ENCODE measurements at regions not wholly inside any gene's neighbourhood (a gene's known extent, or its start where the extent isn't known, plus 50 kb on each side); places are given as distances from the start of the nearest gene placed in this dataset.

- Histone ChIP-seq H3K36me3 (ENCODE audit: insufficient read depth, low read length) (no peaks in the 10 kb centered on the region), H3K4me1 (ENCODE audit: insufficient read depth, low read length, poor library complexity, severe bottlenecking) (no peaks in the 10 kb centered on the region), H3K4me3 (ENCODE audit: low read depth, low read length, poor library complexity, severe bottlenecking) (no peak overlapping the region), H3K4me2 (ENCODE audit: low read length) (no peak overlapping the region), H4K20me1 (ENCODE audit: insufficient read depth, low read length) (no peaks in the 10 kb centered on the region), H3K27ac (ENCODE audit: low read depth, low read length, poor library complexity, severe bottlenecking) (no peak overlapping the region), H3K9me3 (ENCODE audit: low read length) (no peaks in the 10 kb centered on the region), H3K9me2 (ENCODE audit: insufficient read depth, low read length) (no peaks in the 10 kb centered on the region), H3K79me2 (ENCODE audit: insufficient read depth, low read depth, low read length) (no peaks in the 10 kb centered on the region), H2AFZ (ENCODE audit: low read length) (no peak overlapping the region)
- TF ChIP-seq, protein P1, sequence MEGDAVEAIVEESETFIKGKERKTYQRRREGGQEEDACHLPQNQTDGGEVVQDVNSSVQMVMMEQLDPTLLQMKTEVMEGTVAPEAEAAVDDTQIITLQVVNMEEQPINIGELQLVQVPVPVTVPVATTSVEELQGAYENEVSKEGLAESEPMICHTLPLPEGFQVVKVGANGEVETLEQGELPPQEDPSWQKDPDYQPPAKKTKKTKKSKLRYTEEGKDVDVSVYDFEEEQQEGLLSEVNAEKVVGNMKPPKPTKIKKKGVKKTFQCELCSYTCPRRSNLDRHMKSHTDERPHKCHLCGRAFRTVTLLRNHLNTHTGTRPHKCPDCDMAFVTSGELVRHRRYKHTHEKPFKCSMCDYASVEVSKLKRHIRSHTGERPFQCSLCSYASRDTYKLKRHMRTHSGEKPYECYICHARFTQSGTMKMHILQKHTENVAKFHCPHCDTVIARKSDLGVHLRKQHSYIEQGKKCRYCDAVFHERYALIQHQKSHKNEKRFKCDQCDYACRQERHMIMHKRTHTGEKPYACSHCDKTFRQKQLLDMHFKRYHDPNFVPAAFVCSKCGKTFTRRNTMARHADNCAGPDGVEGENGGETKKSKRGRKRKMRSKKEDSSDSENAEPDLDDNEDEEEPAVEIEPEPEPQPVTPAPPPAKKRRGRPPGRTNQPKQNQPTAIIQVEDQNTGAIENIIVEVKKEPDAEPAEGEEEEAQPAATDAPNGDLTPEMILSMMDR (conservative IDR thresholded peaks at IDR 0.05; ENCODE audit: low read length): no peak
- TF ChIP-seq EZH2phosphoT487 (IDR thresholded peaks at IDR 0.05; ENCODE audit: borderline replicate concordance, low read depth, low read length): no peak
- no TSS peak for BruUV-seq (replicated peaks)
- POLR2A ChIA-PET: no interaction called here
- CTCF ChIA-PET (ENCODE audit: unreplicated experiment): no interaction called here
- intact Hi-C loops (cut with micrococcal nuclease; ENCODE audit: unreplicated experiment): no loop called here
- DNase-seq (ENCODE audit: low spot score): no peak
These were observed 140.9 kb upstream of the ROPN1 start for GRCh38 chr3:124132813-124133212.

- Histone ChIP-seq H3K4me3 (ENCODE audit: low read depth, low read length, poor library complexity, severe bottlenecking) (no peak overlapping the region), H3K27ac (ENCODE audit: low read depth, low read length, poor library complexity, severe bottlenecking) (no peak overlapping the region), H3K36me3 (ENCODE audit: insufficient read depth, low read length) (no peaks in the 10 kb centered on the region), H2AFZ (ENCODE audit: low read length) (no peak overlapping the region), H3K4me2 (ENCODE audit: low read length) (no peak overlapping the region), H3K79me2 (ENCODE audit: insufficient read depth, low read depth, low read length) (no peaks in the 10 kb centered on the region), H3K9me2 (ENCODE audit: insufficient read depth, low read length) (no peaks in the 10 kb centered on the region), H4K20me1 (ENCODE audit: insufficient read depth, low read length) (no peaks in the 10 kb centered on the region), H3K9me3 (ENCODE audit: low read length) (no peaks in the 10 kb centered on the region), H3K4me1 (ENCODE audit: insufficient read depth, low read length, poor library complexity, severe bottlenecking) (no peaks in the 10 kb centered on the region)
- no TSS peak for BruUV-seq (replicated peaks)
- ChIA-PET POLR2A (no interaction called here), CTCF (ENCODE audit: unreplicated experiment) (no interaction called here)
- no peak for TF ChIP-seq EZH2phosphoT487 (IDR thresholded peaks at IDR 0.05; ENCODE audit: borderline replicate concordance, low read depth, low read length)
- TF ChIP-seq, protein P1 (conservative IDR thresholded peaks at IDR 0.05; ENCODE audit: low read length): no peak
- intact Hi-C loops (cut with micrococcal nuclease; ENCODE audit: unreplicated experiment): no loop called here
- DNase-seq (ENCODE audit: low spot score): no peak
These were observed 141.5 kb upstream of the ROPN1 start for GRCh38 chr3:124133366-124133940.

DNA sequence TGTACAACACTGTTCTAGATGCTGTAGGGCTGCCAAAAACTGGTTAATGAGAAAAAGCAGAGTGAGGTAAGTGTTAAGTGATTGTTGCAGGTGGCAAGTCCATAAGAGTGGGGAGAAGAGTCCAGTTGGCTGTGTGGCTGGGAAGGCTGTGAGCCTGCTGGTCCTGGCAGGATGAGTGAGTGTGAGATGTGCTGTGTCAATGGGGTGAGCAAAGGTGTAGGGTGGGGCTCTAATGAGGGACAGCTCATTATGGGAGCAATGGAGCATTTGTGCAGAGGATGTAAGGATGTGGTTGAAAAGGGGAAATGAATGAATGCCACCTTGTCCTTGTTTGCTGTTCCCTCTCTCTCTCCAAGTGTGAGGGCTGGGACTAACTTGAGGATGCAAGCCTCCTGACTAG, 145.3 kb upstream of the ROPN1 start:
- no peaks in the 10 kb centered on the region for H3K4me1 ChIP-seq (ENCODE audit: insufficient read depth, low read length, poor library complexity, severe bottlenecking)
- no peak overlapping the region for H3K4me2 ChIP-seq (ENCODE audit: low read length)
- no peak overlapping the region for H3K4me3 ChIP-seq (ENCODE audit: low read depth, low read length, poor library complexity, severe bottlenecking)
- no peaks in the 10 kb centered on the region for H3K79me2 ChIP-seq (ENCODE audit: insufficient read depth, low read depth, low read length)
- no peak overlapping the region for H2AFZ ChIP-seq (ENCODE audit: low read length)
- no TSS peak for BruUV-seq (replicated peaks)
- H3K9me3 ChIP-seq (ENCODE audit: low read length): no peaks in the 10 kb centered on the region
- H4K20me1 ChIP-seq (ENCODE audit: insufficient read depth, low read length): no peaks in the 10 kb centered on the region
- no peaks in the 10 kb centered on the region for H3K9me2 ChIP-seq (ENCODE audit: insufficient read depth, low read length)
- no peak for DNase-seq (ENCODE audit: low spot score)
- H3K36me3 ChIP-seq (ENCODE audit: insufficient read depth, low read length): no peaks in the 10 kb centered on the region
- CTCF ChIA-PET (ENCODE audit: unreplicated experiment): no interaction called here
- intact Hi-C loops (cut with micrococcal nuclease; ENCODE audit: unreplicated experiment): no loop called here
- POLR2A ChIA-PET: no interaction called here
- TF ChIP-seq, protein P1 (conservative IDR thresholded peaks at IDR 0.05; ENCODE audit: low read length): no peak
- no peak for TF ChIP-seq EZH2phosphoT487 (IDR thresholded peaks at IDR 0.05; ENCODE audit: borderline replicate concordance, low read depth, low read length)
- no peak overlapping the region for H3K27ac ChIP-seq (ENCODE audit: low read depth, low read length, poor library complexity, severe bottlenecking)

All from OCI-LY7 (cell line).